ENCODE measurements at regions not wholly inside any gene's neighbourhood (a gene's known extent, or its start where the extent isn't known, plus 50 kb on each side); places are given as distances from the start of the nearest gene placed in this dataset.

- DNase-seq: no peak
These were observed 236.0 kb downstream of the ALX1 start for GRCh38 chr12:85516039-85516438.

GRCh38 chr12:85516667-85517325 is 236.8 kb downstream of the ALX1 start:
- DNase-seq: no peak

- DNase-seq: no peak
These were observed 239.1 kb downstream of the ALX1 start for GRCh38 chr12:85519163-85519562.

GRCh38 chr12:85523197-85523596 is 243.2 kb downstream of the ALX1 start:
- no peak for DNase-seq

GRCh38 chr12:85527192-85527591 is 247.2 kb downstream of the ALX1 start:
- no peak for DNase-seq

GRCh38 chr12:85529896-85530295 is 249.9 kb downstream of the ALX1 start:
- no peak for DNase-seq

- DNase-seq: no peak
These were observed 250.4 kb downstream of the ALX1 start for GRCh38 chr12:85530456-85530855.

GRCh38 chr12:85531341-85531740 is 251.3 kb downstream of the ALX1 start:
- DNase-seq: no peak

GRCh38 chr12:85549640-85550039 is 269.6 kb downstream of the ALX1 start:
- DNase-seq: no peak

- no peak for DNase-seq
These were observed 270.9 kb downstream of the ALX1 start for GRCh38 chr12:85550924-85551323.

- no peak for DNase-seq
These were observed 272.4 kb downstream of the ALX1 start for GRCh38 chr12:85552461-85552860.

GRCh38 chr12:85557850-85558249 is 277.8 kb downstream of the ALX1 start:
- DNase-seq: no peak

GRCh38 chr12:85558684-85559083 is 277.5 kb downstream of the RASSF9 start:
- DNase-seq: no peak

GRCh38 chr12:85559127-85559526 is 277.1 kb downstream of the RASSF9 start:
- DNase-seq: no peak

- no peak for DNase-seq
These were observed 276.7 kb downstream of the RASSF9 start for GRCh38 chr12:85559536-85559935.

- no peak for DNase-seq
These were observed 273.4 kb downstream of the RASSF9 start for GRCh38 chr12:85562765-85563164.

- DNase-seq: no peak
These were observed 271.4 kb downstream of the RASSF9 start for GRCh38 chr12:85564786-85565185.

GRCh38 chr12:85568395-85569103 is 267.7 kb downstream of the RASSF9 start:
- DNase-seq: no peak

- DNase-seq: no peak
These were observed 266.9 kb downstream of the RASSF9 start for GRCh38 chr12:85569261-85569660.

- no peak for DNase-seq
These were observed 263.3 kb downstream of the RASSF9 start for GRCh38 chr12:85572956-85573355.

- DNase-seq: no peak
These were observed 262.5 kb downstream of the RASSF9 start for GRCh38 chr12:85573635-85574214.

- no peak for DNase-seq
These were observed 261.9 kb downstream of the RASSF9 start for GRCh38 chr12:85574291-85574690.

- DNase-seq: peak; percentile 51
These were observed 260.8 kb downstream of the RASSF9 start for GRCh38 chr12:85575120-85576096.

Measured in MV-4-11 (cell line).